Activated T-cell treated with anti-CD3 and anti-CD28 coated beads, Interleukin-2, amount 50 U/mL, for 4 hours (primary cell): ENCODE measurements at regions not wholly inside any gene's neighbourhood (a gene's known extent, or its start where the extent isn't known, plus 50 kb on each side); places are given as distances from the start of the nearest gene placed in this dataset.

Experiments used
- ATAC-seq, 2 donors: fragments of 200-7000 bp; cut with Tn5 transposase; one replicate each; pipeline ENCODE4 v1.10.0; 2021
- DNase-seq: peaks from one replicate; pipeline ENCODE4 v3.0.0-alpha.2; 2020
- H3K27me3 Mint-ChIP-seq: one replicate; pipeline ENCODE4 v1.8.0; 2021; ENCODE audit warnings: low read depth, mixed read lengths
- H3K36me3 Mint-ChIP-seq: one replicate; pipeline ENCODE4 v1.8.0; 2022; ENCODE audit warnings: mixed read lengths; ENCODE audit not compliant: insufficient read depth
- H3K4me1 Mint-ChIP-seq: one replicate; pipeline ENCODE4 v1.8.0; 2021; ENCODE audit warnings: low read depth, mixed read lengths
- H3K4me3 Mint-ChIP-seq: one replicate; pipeline ENCODE4 v1.8.0; 2021; ENCODE audit warnings: mild to moderate bottlenecking, moderate library complexity, mixed read lengths
- H3K9me3 Mint-ChIP-seq: one replicate; pipeline ENCODE4 v1.8.0; 2021; ENCODE audit warnings: mixed read lengths

- DNase-seq (no peak), ATAC-seq (no peak)
- no peaks in the 10 kb centered on the region for H3K4me1 Mint-ChIP-seq
- no peak overlapping the region for H3K4me3 Mint-ChIP-seq
- H3K27me3 Mint-ChIP-seq, result no peaks in the 10 kb centered on the region
- H3K36me3 Mint-ChIP-seq, result no peaks in the 10 kb centered on the region
- H3K9me3 Mint-ChIP-seq, result no peaks in the 10 kb centered on the region
These were observed 133.4 kb downstream of the ACTL7B start for GRCh38 chr9:108722396-108722795.

GRCh38 chr9:108720191-108720642, 135.6 kb downstream of the ACTL7B start:
- Mint-ChIP-seq H3K4me1 (no peaks in the 10 kb centered on the region), H3K27me3 (no peaks in the 10 kb centered on the region), H3K4me3 (no peak overlapping the region), H3K36me3 (peaks cover 3% of the 10 kb centered on the region), H3K9me3 (peaks cover 4% of the 10 kb centered on the region)
- DNase-seq (no peak), ATAC-seq (no peak)

- Mint-ChIP-seq H3K4me3 (no peak overlapping the region), H3K9me3 (no peaks in the 10 kb centered on the region), H3K36me3 (peaks cover 1% of the 10 kb centered on the region), H3K4me1 (no peaks in the 10 kb centered on the region), H3K27me3 (no peaks in the 10 kb centered on the region)
- DNase-seq (no peak), ATAC-seq (no peak)
These were observed 145.4 kb downstream of the ACTL7B start for GRCh38 chr9:108710424-108710823.

GRCh38 chr9:108709997-108710396, 145.8 kb downstream of the ACTL7B start:
- Mint-ChIP-seq H3K36me3 (no peaks in the 10 kb centered on the region), H3K27me3 (no peaks in the 10 kb centered on the region), H3K4me3 (no peak overlapping the region), H3K9me3 (no peaks in the 10 kb centered on the region), H3K4me1 (no peaks in the 10 kb centered on the region)
- ATAC-seq (no peak), DNase-seq (no peak)

- no peaks in the 10 kb centered on the region for H3K36me3 Mint-ChIP-seq
- DNase-seq, result no peak
- no peak for ATAC-seq
- H3K4me3 Mint-ChIP-seq, result no peak overlapping the region
- no peaks in the 10 kb centered on the region for H3K9me3 Mint-ChIP-seq
- H3K27me3 Mint-ChIP-seq, result no peaks in the 10 kb centered on the region
- H3K4me1 Mint-ChIP-seq, result no peaks in the 10 kb centered on the region
These were observed 146.7 kb downstream of the ACTL7B start for GRCh38 chr9:108709126-108709525.

- ATAC-seq, result no peak
- Mint-ChIP-seq H3K4me3 (no peak overlapping the region), H3K4me1 (no peaks in the 10 kb centered on the region), H3K36me3 (no peaks in the 10 kb centered on the region), H3K27me3 (no peaks in the 10 kb centered on the region), H3K9me3 (no peaks in the 10 kb centered on the region)
- DNase-seq, result no peak
These were observed 147.3 kb downstream of the ACTL7B start for GRCh38 chr9:108708448-108708847.

- ATAC-seq (no peak), DNase-seq (no peak)
- H3K27me3 Mint-ChIP-seq, result no peaks in the 10 kb centered on the region
- H3K9me3 Mint-ChIP-seq, result no peaks in the 10 kb centered on the region
- H3K4me3 Mint-ChIP-seq, result no peak overlapping the region
- H3K36me3 Mint-ChIP-seq, result no peaks in the 10 kb centered on the region
- no peaks in the 10 kb centered on the region for H3K4me1 Mint-ChIP-seq
These were observed 148.7 kb downstream of the ACTL7B start for GRCh38 chr9:108707120-108707519.

GRCh38 chr9:108704156-108704852, 151.5 kb downstream of the ACTL7B start:
- Mint-ChIP-seq H3K4me1 (no peaks in the 10 kb centered on the region), H3K36me3 (no peaks in the 10 kb centered on the region), H3K4me3 (no peak overlapping the region), H3K27me3 (no peaks in the 10 kb centered on the region), H3K9me3 (no peaks in the 10 kb centered on the region)
- no peak for ATAC-seq
- no peak for DNase-seq

- Mint-ChIP-seq H3K36me3 (no peaks in the 10 kb centered on the region), H3K9me3 (no peaks in the 10 kb centered on the region), H3K27me3 (no peaks in the 10 kb centered on the region), H3K4me1 (no peaks in the 10 kb centered on the region), H3K4me3 (no peak overlapping the region)
- DNase-seq (no peak), ATAC-seq (no peak)
These were observed 152.4 kb downstream of the ACTL7B start for GRCh38 chr9:108703429-108703828.

GRCh38 chr9:108702681-108703080, 153.1 kb downstream of the ACTL7B start:
- no peak overlapping the region for H3K4me3 Mint-ChIP-seq
- DNase-seq, result no peak
- H3K27me3 Mint-ChIP-seq, result no peaks in the 10 kb centered on the region
- H3K36me3 Mint-ChIP-seq, result no peaks in the 10 kb centered on the region
- no peak for ATAC-seq
- H3K4me1 Mint-ChIP-seq, result no peaks in the 10 kb centered on the region
- H3K9me3 Mint-ChIP-seq, result no peaks in the 10 kb centered on the region

- Mint-ChIP-seq H3K36me3 (no peaks in the 10 kb centered on the region), H3K9me3 (peaks cover 9% of the 10 kb centered on the region), H3K4me3 (no peak overlapping the region), H3K27me3 (no peaks in the 10 kb centered on the region), H3K4me1 (no peaks in the 10 kb centered on the region)
- no peak for ATAC-seq
- DNase-seq, result no peak
These were observed 157.0 kb downstream of the ACTL7B start for GRCh38 chr9:108698801-108699200.

- ATAC-seq (no peak), DNase-seq (no peak)
- Mint-ChIP-seq H3K4me3 (no peak overlapping the region), H3K27me3 (no peaks in the 10 kb centered on the region), H3K9me3 (peaks cover 9% of the 10 kb centered on the region), H3K36me3 (no peaks in the 10 kb centered on the region), H3K4me1 (no peaks in the 10 kb centered on the region)
These were observed 157.6 kb downstream of the ACTL7B start for GRCh38 chr9:108698231-108698630.

- no peak overlapping the region for H3K4me3 Mint-ChIP-seq
- ATAC-seq (no peak), DNase-seq (no peak)
- peaks cover 3% of the 10 kb centered on the region for H3K27me3 Mint-ChIP-seq
- H3K4me1 Mint-ChIP-seq, result no peaks in the 10 kb centered on the region
- H3K9me3 Mint-ChIP-seq, result peaks cover 9% of the 10 kb centered on the region
- H3K36me3 Mint-ChIP-seq, result no peaks in the 10 kb centered on the region
These were observed 159.6 kb downstream of the ACTL7B start for GRCh38 chr9:108696156-108696555.

- H3K4me3 Mint-ChIP-seq, result no peak overlapping the region
- no peaks in the 10 kb centered on the region for H3K36me3 Mint-ChIP-seq
- ATAC-seq, result no peak
These were observed 161.6 kb downstream of the ACTL7B start for GRCh38 chr9:108694170-108694569.

GRCh38 chr9:108691614-108692013, 164.2 kb downstream of the ACTL7B start:
- Mint-ChIP-seq H3K36me3 (no peaks in the 10 kb centered on the region), H3K4me1 (no peaks in the 10 kb centered on the region), H3K27me3 (peaks cover 3% of the 10 kb centered on the region), H3K4me3 (no peak overlapping the region), H3K9me3 (peaks cover 12% of the 10 kb centered on the region)
- DNase-seq (no peak), ATAC-seq (no peak)

More at GRCh38 chr9:108694170-108694569, 161.6 kb downstream of the ACTL7B start:
- H3K4me1 Mint-ChIP-seq, result no peaks in the 10 kb centered on the region
- H3K27me3 Mint-ChIP-seq, result peaks cover 3% of the 10 kb centered on the region
- no peak for DNase-seq
- peaks cover 9% of the 10 kb centered on the region for H3K9me3 Mint-ChIP-seq
